Peyer's patch (tissue), 4 donors: ENCODE measurements at regions not wholly inside any gene's neighbourhood (a gene's known extent, or its start where the extent isn't known, plus 50 kb on each side); places are given as distances from the start of the nearest gene placed in this dataset.
"Not testable (repeated sequence)": the region's sequence is repeated elsewhere in the genome, so short reads cannot be mapped to it uniquely, and the experiment has no call there.

Experiments used
- DNase-seq, 3 donors: peaks; one replicate each; pipeline ENCODE4 v3.0.0-alpha.2; 2017 to 2019
- H3K27ac ChIP-seq, 4 donors: fragments of 200-600 bp; sonication (generic); one replicate each; pipeline ENCODE4 v1.5.1; 2016 to 2019
- H3K27me3 ChIP-seq, 2 donors: fragments of 200-600 bp; sonication (generic); one replicate each; pipeline ENCODE4 v1.5.1; 2019
- H3K36me3 ChIP-seq, 3 donors: fragments of 200-600 bp; sonication (generic); one replicate each; pipeline ENCODE4 v1.5.1; 2016 to 2019
- H3K4me1 ChIP-seq, 4 donors: fragments of 200-600 bp; sonication (generic); one replicate each; pipeline ENCODE4 v1.5.1; 2016 to 2019
- H3K4me3 ChIP-seq, 4 donors: fragments of 200-600 bp; sonication (generic); 1 replicate in 3 of 4; 2 replicates in 1 of 4; pipeline ENCODE4 v1.5.1; 2016 to 2019; ENCODE audit warnings: mild to moderate bottlenecking in 1 of 4
- H3K9me3 ChIP-seq, 4 donors: fragments of 200-600 bp; sonication (generic); one replicate each; pipeline ENCODE4 v1.5.1; 2016 to 2019; ENCODE audit warnings: mild to moderate bottlenecking in 1 of 4
- CTCF ChIP-seq, 6 experiments: fragments of 450-650 bp in 4 of 6; fragments of 200-600 bp in 2 of 6; sonication (generic) in 1 of 6; IDR thresholded peaks; one replicate each; pipeline ENCODE4 v1.5.1; 2017 to 2019; ENCODE audit warnings: antibody characterized with exemption in 6 of 6, mild to moderate bottlenecking in 3 of 6, moderate library complexity in 1 of 6
- POLR2A ChIP-seq, 2 donors: fragments of 450-650 bp; IDR thresholded peaks; one replicate each; pipeline ENCODE4 v1.5.1; 2017; ENCODE audit warnings: antibody characterized with exemption in 2 of 2, mild to moderate bottlenecking in 2 of 2, moderate library complexity in 2 of 2

DNA sequence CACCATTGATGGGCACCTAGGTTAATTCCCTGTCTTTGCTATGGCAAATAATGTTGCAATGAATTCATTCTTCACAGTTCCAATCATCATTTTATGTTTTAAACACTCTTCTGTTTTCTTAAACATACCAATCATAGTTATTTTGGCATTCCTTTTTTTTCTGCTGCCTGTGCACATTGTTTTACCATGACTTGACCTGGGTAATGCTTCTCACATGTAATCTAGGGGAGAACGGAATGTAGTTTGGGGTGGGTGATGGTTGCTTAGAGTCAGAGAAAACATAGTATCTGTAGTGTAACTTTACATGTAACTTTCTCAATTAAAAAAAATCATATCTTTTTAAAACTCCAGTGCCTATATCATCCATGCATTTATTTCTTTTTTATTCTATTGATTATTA lies 1945.3 kb upstream of the RAG2 start:
- H3K4me3 ChIP-seq: no peak overlapping the region
- no peaks in the 10 kb centered on the region for H3K4me1 ChIP-seq
- H3K36me3 ChIP-seq: no peaks in the 10 kb centered on the region
- no peak for DNase-seq
- no peaks in the 10 kb centered on the region for H3K27me3 ChIP-seq
- TF ChIP-seq POLR2A (IDR thresholded peaks at IDR 0.05) (no peak), CTCF (IDR thresholded peaks at IDR 0.05) (no peak)
- H3K27ac ChIP-seq: no peak overlapping the region
- H3K9me3 ChIP-seq: no peaks in the 10 kb centered on the region

DNA sequence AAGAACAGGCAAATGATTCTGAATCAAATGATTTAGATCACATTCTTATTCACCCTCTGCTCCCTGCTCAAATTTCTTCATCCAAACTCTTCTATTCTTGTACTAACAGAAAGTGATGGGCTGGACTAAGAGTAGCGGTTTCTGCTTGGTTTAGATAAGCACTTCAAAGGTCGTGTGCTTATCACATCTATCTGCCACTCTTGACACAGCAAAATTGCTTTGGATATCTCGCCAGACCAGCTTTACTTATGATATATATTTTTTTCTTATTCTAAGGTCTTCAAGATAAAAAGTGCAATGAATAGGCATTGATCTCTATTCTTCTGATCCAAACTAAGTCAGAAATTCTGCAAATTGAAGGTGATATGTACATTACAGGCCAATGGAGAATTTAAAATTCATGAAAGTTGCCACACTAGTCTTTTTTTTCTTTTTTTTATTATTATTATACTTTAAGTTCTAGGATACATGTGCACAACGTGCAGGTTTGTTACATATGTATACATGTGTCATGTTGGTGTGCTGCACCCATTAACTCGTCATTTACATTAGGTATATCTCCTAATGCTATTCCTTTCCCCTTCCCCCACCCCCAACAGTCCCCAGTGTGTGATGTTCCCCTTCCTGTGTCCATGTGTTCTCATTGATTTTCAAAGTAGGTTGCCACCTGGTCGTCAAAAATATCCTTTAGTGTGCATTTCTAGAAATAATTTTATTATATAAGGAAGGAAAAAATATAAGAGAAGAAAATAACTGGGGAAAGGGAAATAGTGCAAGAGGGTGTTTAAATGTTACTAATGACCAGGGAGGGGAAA lies 1941.0 kb upstream of the RAG2 start:
- Histone ChIP-seq H3K27ac (no peak overlapping the region), H3K4me3 (no peak overlapping the region), H3K27me3 (no peaks in the 10 kb centered on the region), H3K9me3 (no peaks in the 10 kb centered on the region), H3K4me1 (no peaks in the 10 kb centered on the region), H3K36me3 (no peaks in the 10 kb centered on the region)
- TF ChIP-seq CTCF (IDR thresholded peaks at IDR 0.05) (no peak), POLR2A (IDR thresholded peaks at IDR 0.05) (no peak)
- no peak for DNase-seq

GRCh38 chr11:38530226-38530625 lies 1932.2 kb upstream of the RAG2 start:
- Histone ChIP-seq H3K4me3 (no peak overlapping the region), H3K36me3 (no peaks in the 10 kb centered on the region), H3K27ac (no peak overlapping the region), H3K27me3 (no peaks in the 10 kb centered on the region), H3K9me3 (peaks cover 0 to 7% (median 0%) of the 10 kb centered on the region in 4 donors), H3K4me1 (no peaks in the 10 kb centered on the region)
- TF ChIP-seq CTCF (IDR thresholded peaks at IDR 0.05) (no peak), POLR2A (IDR thresholded peaks at IDR 0.05) (no peak)
- DNase-seq: no peak

DNA sequence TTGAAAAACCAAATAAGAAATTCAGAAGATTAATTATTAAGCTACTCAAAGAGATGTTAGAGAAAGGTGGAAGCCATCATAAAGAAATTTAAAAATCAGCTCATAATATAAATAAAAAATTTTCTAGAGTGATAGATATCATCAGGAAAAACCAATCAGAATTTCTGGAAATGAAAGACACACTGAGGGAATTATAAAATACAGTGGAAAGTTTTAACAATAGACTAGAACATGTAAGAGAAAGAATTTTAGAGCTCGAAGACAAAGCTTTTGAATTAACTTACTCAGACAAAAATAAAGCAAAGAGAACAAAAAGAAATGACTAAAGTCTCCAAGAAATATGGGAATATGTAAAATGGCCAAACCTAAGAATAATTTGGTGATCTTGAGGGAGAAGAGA lies 1926.9 kb upstream of the RAG2 start:
- Histone ChIP-seq H3K27me3 (no peaks in the 10 kb centered on the region), H3K9me3 (peaks cover 0 to 9% (median 0%) of the 10 kb centered on the region in 4 donors), H3K27ac (no peak overlapping the region), H3K4me3 (no peak overlapping the region), H3K4me1 (no peaks in the 10 kb centered on the region), H3K36me3 (no peaks in the 10 kb centered on the region)
- TF ChIP-seq POLR2A (IDR thresholded peaks at IDR 0.05) (no peak), CTCF (IDR thresholded peaks at IDR 0.05) (no peak)
- no peak for DNase-seq

DNA sequence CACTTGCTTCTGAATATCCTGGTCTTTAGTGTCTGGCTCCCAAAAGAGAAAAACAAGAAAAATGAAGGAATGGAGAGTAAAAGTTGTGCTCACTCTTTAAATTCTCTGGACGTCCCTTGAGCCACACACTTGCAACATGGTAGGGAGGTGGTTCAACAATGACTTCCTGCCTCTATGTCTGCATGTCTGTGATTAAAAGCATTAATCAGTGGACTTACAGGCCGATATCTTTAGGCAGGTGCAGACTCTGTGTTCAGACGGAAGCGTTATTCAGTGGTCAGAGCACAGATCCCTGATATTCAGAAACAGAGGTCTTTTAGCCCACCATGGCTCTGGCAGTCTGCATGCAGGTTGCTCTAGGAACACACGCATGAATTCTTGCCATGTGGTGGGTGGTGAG lies 1920.0 kb upstream of the RAG2 start:
- no peak overlapping the region for H3K27ac ChIP-seq

GRCh38 chr11:38512830-38513229 lies 1914.8 kb upstream of the RAG2 start:
- not testable (repeated sequence) for H3K27ac ChIP-seq, H3K27me3 ChIP-seq, H3K4me3 ChIP-seq, H3K9me3 ChIP-seq, DNase-seq, H3K4me1 ChIP-seq, H3K36me3 ChIP-seq

More for the DNA sequence above, 1920.0 kb upstream of the RAG2 start:
- no peaks in the 10 kb centered on the region for H3K9me3 ChIP-seq
- H3K36me3 ChIP-seq: no peaks in the 10 kb centered on the region
- no peak overlapping the region for H3K4me3 ChIP-seq
- H3K27me3 ChIP-seq: no peaks in the 10 kb centered on the region
- TF ChIP-seq CTCF (IDR thresholded peaks at IDR 0.05) (no peak), POLR2A (IDR thresholded peaks at IDR 0.05) (no peak)
- no peak for DNase-seq
- no peaks in the 10 kb centered on the region for H3K4me1 ChIP-seq
